HepG2 (cell line): ENCODE measurements at regions not wholly inside any gene's neighbourhood (a gene's known extent, or its start where the extent isn't known, plus 50 kb on each side); places are given as distances from the start of the nearest gene placed in this dataset.

Experiments used
- ATAC-seq: fragments of 200-7000 bp; cut with Tn5 transposase; 3 replicates; pipeline ENCODE4 v1.9.1; 2020; ENCODE audit warnings: mild to moderate bottlenecking, moderate library complexity
- BruUV-seq: library from RNA; stranded (reverse); fragments of 400-500 nt; replicated peaks from 2 replicates; lab custom pipeline; 2021; lab: Mats Ljungman, UMichigan
- CTCF ChIA-PET: fragments of 300-600 bp; formaldehyde crosslinking; extraction: SDS; loops from one replicate; lab custom pipeline; 2021; ENCODE audit warnings: low total read pairs, inconsistent platforms, low intra/inter-chr PET ratio; lab: Yijun Ruan, JAX
- POLR2A ChIA-PET: fragments of 350-600 bp; sonication (Branson Sonifier 250); formaldehyde crosslinking; loops from one replicate; lab custom pipeline; 2020; ENCODE audit warnings: antibody characterized with exemption, inconsistent platforms; lab: Yijun Ruan, JAX
- DNase-seq: peaks from one replicate; pipeline ENCODE4 v3.0.0-alpha.2; 2015; ENCODE audit warnings: low spot score
- FAIRE-seq: peaks from 3 replicates; lab custom pipeline; 2011; peaks lifted over from hg19 to GRCh38; lab: Jason Lieb, UNC
- H2AFZ ChIP-seq: one replicate; pipeline ENCODE4 v1.6.1; 2011; ENCODE audit warnings: low read length, inconsistent platforms
- H3K27ac ChIP-seq: fragments of 300-600 bp; 3 replicates; pipeline ENCODE4 v1.8.0; 2011; ENCODE audit warnings: mixed run types, mild to moderate bottlenecking, mixed read lengths, low read length, inconsistent platforms; ENCODE audit not compliant: insufficient read depth; ENCODE audit errors: extremely low read length
- H3K27me3 ChIP-seq, 2 experiments: fragments of 200-600 bp in 1 of 2; 2 replicates in 1 of 2; 3 replicates in 1 of 2; pipeline versions ENCODE4 v1.6.0 to v1.8.0; 2011; ENCODE audit warnings: low read length in 2 of 2, mild to moderate bottlenecking in 2 of 2, moderate library complexity in 2 of 2, inconsistent platforms in 1 of 2; ENCODE audit not compliant: insufficient read depth in 2 of 2, control insufficient read depth in 1 of 2
- H3K36me3 ChIP-seq, 2 experiments: fragments of 200-600 bp in 1 of 2; replicated peaks in 1 of 2; 2 replicates in 1 of 2; 3 replicates in 1 of 2; pipeline versions ENCODE4 v1.5.1 to v1.8.0; 2011; ENCODE audit warnings: low read length in 2 of 2, inconsistent platforms in 1 of 2; ENCODE audit not compliant: insufficient read depth in 2 of 2, control insufficient read depth in 1 of 2
- H3K4me1 ChIP-seq: 2 replicates; pipeline ENCODE4 v1.5.1; 2012; ENCODE audit warnings: low read length, inconsistent platforms; ENCODE audit not compliant: insufficient read depth
- H3K4me2 ChIP-seq: 2 replicates; pipeline ENCODE4 v1.6.0; 2011; ENCODE audit warnings: low read depth, low read length, inconsistent platforms
- H3K4me3 ChIP-seq, 3 experiments: fragments of 200-600 bp in 1 of 3; sonication (generic), shearing (Covaris generic) in 1 of 3; replicated peaks in 1 of 3; 2 replicates each; pipeline ENCODE4 v1.5.1; 2011 to 2016; ENCODE audit warnings: low read length in 3 of 3, inconsistent platforms in 2 of 3, low read depth in 2 of 3, mild to moderate bottlenecking in 2 of 3, control low read depth in 1 of 3, mixed read lengths in 1 of 3; ENCODE audit not compliant: insufficient read depth in 1 of 3
- H3K79me2 ChIP-seq: one replicate; pipeline ENCODE4 v1.6.1; 2011; ENCODE audit warnings: low read length, inconsistent platforms; ENCODE audit not compliant: insufficient read depth
- H3K9ac ChIP-seq: 2 replicates; pipeline ENCODE4 v1.6.0; 2011; ENCODE audit warnings: mild to moderate bottlenecking, low read depth, low read length, inconsistent platforms; ENCODE audit not compliant: insufficient read depth
- H3K9me3 ChIP-seq: 2 replicates; pipeline ENCODE4 v1.5.1; 2012; ENCODE audit warnings: mild to moderate bottlenecking, low read length
- H4K20me1 ChIP-seq: 2 replicates; pipeline ENCODE4 v1.6.0; 2011; ENCODE audit warnings: inconsistent platforms, mild to moderate bottlenecking, low read length, moderate library complexity; ENCODE audit not compliant: insufficient read depth
- MED13 ChIP-seq: sonication (generic); formaldehyde crosslinking; IDR thresholded peaks from 2 replicates; pipeline ENCODE4 v1.5.0; 2020; ENCODE audit warnings: missing genetic modification reagents
- RXRA ChIP-seq: sonication (generic); formaldehyde crosslinking; IDR thresholded peaks from 2 replicates; pipeline ENCODE4 v1.5.1; 2020; ENCODE audit warnings: missing genetic modification reagents
- SP4 ChIP-seq: sonication (generic); formaldehyde crosslinking; IDR thresholded peaks from 2 replicates; pipeline ENCODE4 v1.8.1; 2023; ENCODE audit warnings: mild to moderate bottlenecking, missing genetic modification reagents
- TOE1 ChIP-seq: sonication (generic); formaldehyde crosslinking; IDR thresholded peaks from 2 replicates; pipeline ENCODE4 v1.4.0; 2020; ENCODE audit warnings: mild to moderate bottlenecking, missing genetic modification reagents
- ZFY ChIP-seq: sonication (generic); formaldehyde crosslinking; IDR thresholded peaks from 2 replicates; pipeline ENCODE4 v1.4.0; 2020; ENCODE audit warnings: missing genetic modification reagents
- ZNF282 ChIP-seq: fragments of 450-650 bp; IDR thresholded peaks from 2 replicates; pipeline ENCODE4 v1.6.1; 2018; ENCODE audit not compliant: partially characterized antibody
- ZNF589 ChIP-seq: sonication (generic); formaldehyde crosslinking; conservative IDR thresholded peaks from 2 replicates; pipeline ENCODE4 v1.8.0; 2022; ENCODE audit warnings: mild to moderate bottlenecking, moderate library complexity, missing genetic modification reagents
- ZNF780A ChIP-seq: sonication (generic); formaldehyde crosslinking; IDR thresholded peaks from 2 replicates; pipeline ENCODE4 v1.8.0; 2022; ENCODE audit warnings: mild to moderate bottlenecking, missing genetic modification reagents, moderate library complexity
- WGBS: methylation state at CpG from one replicate; pipeline ENCODE4 v1.1.6; 2017; ENCODE audit warnings: low lambda C conversion rate; 5-methylcytosine and 5-hydroxymethylcytosine counted together
- in situ Hi-C: cut with HindIII; loops from 2 replicates; pipeline ENCODE4 v1.10.0; 2017; ENCODE audit warnings: low pct_unique_long_range_greater_than_20kb; ENCODE audit not compliant: extremely low pct_ligation_motif_present
- intact Hi-C: fragments of 100-400 bp; cut with micrococcal nuclease; formaldehyde crosslinking; loops from one replicate; pipeline ENCODE4 v1.10.0; 2022; ENCODE audit not compliant: unreplicated experiment
- TF ChIP-seq, protein P1 (sequence below): IDR thresholded peaks from 2 replicates; pipeline ENCODE4 v1.6.1; 2016; ENCODE audit warnings: control low read depth
- TF ChIP-seq, protein P2 (sequence below), 2 experiments: IDR thresholded peaks; 2 replicates each; pipeline ENCODE4 v1.6.1; 2011 to 2012; ENCODE audit warnings: low read length in 2 of 2, borderline replicate concordance in 1 of 2, low read depth in 1 of 2, mild to moderate bottlenecking in 1 of 2, moderate library complexity in 1 of 2
- TF ChIP-seq, protein P3 (sequence below): sonication (generic); formaldehyde crosslinking; IDR thresholded peaks from 2 replicates; pipeline ENCODE4 v1.9.0; 2021; ENCODE audit warnings: mild to moderate bottlenecking, missing genetic modification reagents
- TF ChIP-seq, protein P4 (sequence below): sonication (generic); formaldehyde crosslinking; conservative IDR thresholded peaks from 2 replicates; pipeline ENCODE4 v1.8.0; 2022; ENCODE audit warnings: mild to moderate bottlenecking, moderate library complexity, missing genetic modification reagents

DNA sequence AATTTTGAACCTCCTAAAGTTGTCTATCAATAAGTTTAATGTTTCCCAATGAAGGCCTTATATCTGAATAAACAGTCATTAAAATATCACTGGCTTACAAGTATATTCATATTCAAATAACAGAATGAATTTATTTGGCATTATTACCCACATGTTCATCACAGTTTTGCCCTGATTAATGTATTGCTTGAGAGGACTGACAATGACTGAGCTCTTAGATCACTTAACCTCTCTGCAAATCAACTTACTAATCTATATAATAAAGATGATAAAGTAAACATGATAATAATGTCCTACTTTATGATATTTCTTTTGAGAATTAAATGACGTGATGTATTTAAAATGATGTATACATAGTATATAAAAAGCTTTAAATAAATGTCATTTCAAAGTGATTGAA, 532.0 kb upstream of the GBE1 start:
- WGBS: 57% methylated on average over 1 of the region's 1 CpG
- CTCF ChIA-PET: no interaction called here
- FAIRE-seq (no peak), ATAC-seq (no peak), DNase-seq (no peak)
- Histone ChIP-seq H3K4me1 (no peaks in the 10 kb centered on the region), H4K20me1 (no peaks in the 10 kb centered on the region), H3K4me3 (no peak overlapping the region), H3K4me2 (no peak overlapping the region), H3K27me3 (no peaks in the 10 kb centered on the region), H2AFZ (no peak overlapping the region), H3K79me2 (no peaks in the 10 kb centered on the region), H3K27ac (no peak overlapping the region), H3K36me3 (no peaks in the 10 kb centered on the region), H3K9ac (no peak overlapping the region), H3K9me3 (no peaks in the 10 kb centered on the region)
- in situ Hi-C loops: no loop called here
- POLR2A ChIA-PET: no interaction called here
- intact Hi-C loops: no loop called here
- no TSS peak for BruUV-seq
- TF ChIP-seq, protein P1, sequence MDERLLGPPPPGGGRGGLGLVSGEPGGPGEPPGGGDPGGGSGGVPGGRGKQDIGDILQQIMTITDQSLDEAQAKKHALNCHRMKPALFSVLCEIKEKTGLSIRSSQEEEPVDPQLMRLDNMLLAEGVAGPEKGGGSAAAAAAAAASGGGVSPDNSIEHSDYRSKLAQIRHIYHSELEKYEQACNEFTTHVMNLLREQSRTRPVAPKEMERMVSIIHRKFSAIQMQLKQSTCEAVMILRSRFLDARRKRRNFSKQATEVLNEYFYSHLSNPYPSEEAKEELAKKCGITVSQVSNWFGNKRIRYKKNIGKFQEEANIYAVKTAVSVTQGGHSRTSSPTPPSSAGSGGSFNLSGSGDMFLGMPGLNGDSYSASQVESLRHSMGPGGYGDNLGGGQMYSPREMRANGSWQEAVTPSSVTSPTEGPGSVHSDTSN (CRISPR knock-in tag): no peak
- no peak for TF ChIP-seq ZNF589 (CRISPR knock-in tag)
- TF ChIP-seq, protein P2, sequence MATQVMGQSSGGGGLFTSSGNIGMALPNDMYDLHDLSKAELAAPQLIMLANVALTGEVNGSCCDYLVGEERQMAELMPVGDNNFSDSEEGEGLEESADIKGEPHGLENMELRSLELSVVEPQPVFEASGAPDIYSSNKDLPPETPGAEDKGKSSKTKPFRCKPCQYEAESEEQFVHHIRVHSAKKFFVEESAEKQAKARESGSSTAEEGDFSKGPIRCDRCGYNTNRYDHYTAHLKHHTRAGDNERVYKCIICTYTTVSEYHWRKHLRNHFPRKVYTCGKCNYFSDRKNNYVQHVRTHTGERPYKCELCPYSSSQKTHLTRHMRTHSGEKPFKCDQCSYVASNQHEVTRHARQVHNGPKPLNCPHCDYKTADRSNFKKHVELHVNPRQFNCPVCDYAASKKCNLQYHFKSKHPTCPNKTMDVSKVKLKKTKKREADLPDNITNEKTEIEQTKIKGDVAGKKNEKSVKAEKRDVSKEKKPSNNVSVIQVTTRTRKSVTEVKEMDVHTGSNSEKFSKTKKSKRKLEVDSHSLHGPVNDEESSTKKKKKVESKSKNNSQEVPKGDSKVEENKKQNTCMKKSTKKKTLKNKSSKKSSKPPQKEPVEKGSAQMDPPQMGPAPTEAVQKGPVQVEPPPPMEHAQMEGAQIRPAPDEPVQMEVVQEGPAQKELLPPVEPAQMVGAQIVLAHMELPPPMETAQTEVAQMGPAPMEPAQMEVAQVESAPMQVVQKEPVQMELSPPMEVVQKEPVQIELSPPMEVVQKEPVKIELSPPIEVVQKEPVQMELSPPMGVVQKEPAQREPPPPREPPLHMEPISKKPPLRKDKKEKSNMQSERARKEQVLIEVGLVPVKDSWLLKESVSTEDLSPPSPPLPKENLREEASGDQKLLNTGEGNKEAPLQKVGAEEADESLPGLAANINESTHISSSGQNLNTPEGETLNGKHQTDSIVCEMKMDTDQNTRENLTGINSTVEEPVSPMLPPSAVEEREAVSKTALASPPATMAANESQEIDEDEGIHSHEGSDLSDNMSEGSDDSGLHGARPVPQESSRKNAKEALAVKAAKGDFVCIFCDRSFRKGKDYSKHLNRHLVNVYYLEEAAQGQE (IDR thresholded peaks at IDR 0.05; ENCODE audit: borderline replicate concordance in 1 of 2, low read depth in 1 of 2, low read length in 2 of 2): no peak
- no peak for TF ChIP-seq RXRA (CRISPR knock-in tag)
- TF ChIP-seq ZFY (CRISPR knock-in tag): no peak
- TF ChIP-seq, protein P3, sequence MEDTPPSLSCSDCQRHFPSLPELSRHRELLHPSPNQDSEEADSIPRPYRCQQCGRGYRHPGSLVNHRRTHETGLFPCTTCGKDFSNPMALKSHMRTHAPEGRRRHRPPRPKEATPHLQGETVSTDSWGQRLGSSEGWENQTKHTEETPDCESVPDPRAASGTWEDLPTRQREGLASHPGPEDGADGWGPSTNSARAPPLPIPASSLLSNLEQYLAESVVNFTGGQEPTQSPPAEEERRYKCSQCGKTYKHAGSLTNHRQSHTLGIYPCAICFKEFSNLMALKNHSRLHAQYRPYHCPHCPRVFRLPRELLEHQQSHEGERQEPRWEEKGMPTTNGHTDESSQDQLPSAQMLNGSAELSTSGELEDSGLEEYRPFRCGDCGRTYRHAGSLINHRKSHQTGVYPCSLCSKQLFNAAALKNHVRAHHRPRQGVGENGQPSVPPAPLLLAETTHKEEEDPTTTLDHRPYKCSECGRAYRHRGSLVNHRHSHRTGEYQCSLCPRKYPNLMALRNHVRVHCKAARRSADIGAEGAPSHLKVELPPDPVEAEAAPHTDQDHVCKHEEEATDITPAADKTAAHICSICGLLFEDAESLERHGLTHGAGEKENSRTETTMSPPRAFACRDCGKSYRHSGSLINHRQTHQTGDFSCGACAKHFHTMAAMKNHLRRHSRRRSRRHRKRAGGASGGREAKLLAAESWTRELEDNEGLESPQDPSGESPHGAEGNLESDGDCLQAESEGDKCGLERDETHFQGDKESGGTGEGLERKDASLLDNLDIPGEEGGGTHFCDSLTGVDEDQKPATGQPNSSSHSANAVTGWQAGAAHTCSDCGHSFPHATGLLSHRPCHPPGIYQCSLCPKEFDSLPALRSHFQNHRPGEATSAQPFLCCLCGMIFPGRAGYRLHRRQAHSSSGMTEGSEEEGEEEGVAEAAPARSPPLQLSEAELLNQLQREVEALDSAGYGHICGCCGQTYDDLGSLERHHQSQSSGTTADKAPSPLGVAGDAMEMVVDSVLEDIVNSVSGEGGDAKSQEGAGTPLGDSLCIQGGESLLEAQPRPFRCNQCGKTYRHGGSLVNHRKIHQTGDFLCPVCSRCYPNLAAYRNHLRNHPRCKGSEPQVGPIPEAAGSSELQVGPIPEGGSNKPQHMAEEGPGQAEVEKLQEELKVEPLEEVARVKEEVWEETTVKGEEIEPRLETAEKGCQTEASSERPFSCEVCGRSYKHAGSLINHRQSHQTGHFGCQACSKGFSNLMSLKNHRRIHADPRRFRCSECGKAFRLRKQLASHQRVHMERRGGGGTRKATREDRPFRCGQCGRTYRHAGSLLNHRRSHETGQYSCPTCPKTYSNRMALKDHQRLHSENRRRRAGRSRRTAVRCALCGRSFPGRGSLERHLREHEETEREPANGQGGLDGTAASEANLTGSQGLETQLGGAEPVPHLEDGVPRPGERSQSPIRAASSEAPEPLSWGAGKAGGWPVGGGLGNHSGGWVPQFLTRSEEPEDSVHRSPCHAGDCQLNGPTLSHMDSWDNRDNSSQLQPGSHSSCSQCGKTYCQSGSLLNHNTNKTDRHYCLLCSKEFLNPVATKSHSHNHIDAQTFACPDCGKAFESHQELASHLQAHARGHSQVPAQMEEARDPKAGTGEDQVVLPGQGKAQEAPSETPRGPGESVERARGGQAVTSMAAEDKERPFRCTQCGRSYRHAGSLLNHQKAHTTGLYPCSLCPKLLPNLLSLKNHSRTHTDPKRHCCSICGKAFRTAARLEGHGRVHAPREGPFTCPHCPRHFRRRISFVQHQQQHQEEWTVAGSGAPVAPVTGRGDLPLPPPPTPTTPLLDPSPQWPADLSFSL: no peak
- TF ChIP-seq SP4 (CRISPR knock-in tag): no peak
- no peak for TF ChIP-seq MED13 (CRISPR knock-in tag)
- TF ChIP-seq ZNF282: no peak
- no peak for TF ChIP-seq TOE1 (CRISPR knock-in tag)
- TF ChIP-seq, protein P4, sequence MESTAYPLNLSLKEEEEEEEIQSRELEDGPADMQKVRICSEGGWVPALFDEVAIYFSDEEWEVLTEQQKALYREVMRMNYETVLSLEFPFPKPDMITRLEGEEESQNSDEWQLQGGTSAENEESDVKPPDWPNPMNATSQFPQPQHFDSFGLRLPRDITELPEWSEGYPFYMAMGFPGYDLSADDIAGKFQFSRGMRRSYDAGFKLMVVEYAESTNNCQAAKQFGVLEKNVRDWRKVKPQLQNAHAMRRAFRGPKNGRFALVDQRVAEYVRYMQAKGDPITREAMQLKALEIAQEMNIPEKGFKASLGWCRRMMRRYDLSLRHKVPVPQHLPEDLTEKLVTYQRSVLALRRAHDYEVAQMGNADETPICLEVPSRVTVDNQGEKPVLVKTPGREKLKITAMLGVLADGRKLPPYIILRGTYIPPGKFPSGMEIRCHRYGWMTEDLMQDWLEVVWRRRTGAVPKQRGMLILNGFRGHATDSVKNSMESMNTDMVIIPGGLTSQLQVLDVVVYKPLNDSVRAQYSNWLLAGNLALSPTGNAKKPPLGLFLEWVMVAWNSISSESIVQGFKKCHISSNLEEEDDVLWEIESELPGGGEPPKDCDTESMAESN (CRISPR knock-in tag): no peak
- no peak for TF ChIP-seq ZNF780A
